Skeletal muscle satellite cell (primary cell): ENCODE measurements at regions not wholly inside any gene's neighbourhood (a gene's known extent, or its start where the extent isn't known, plus 50 kb on each side); places are given as distances from the start of the nearest gene placed in this dataset.

ENCODE experiments used
- H3K27me3 ChIP-seq: 2 replicates; pipeline ENCODE4 v1.7.0; 2013; ENCODE audit warnings: low read length; ENCODE audit not compliant: control insufficient read depth, insufficient read depth
- H3K36me3 ChIP-seq: 2 replicates; pipeline ENCODE4 v1.7.0; 2013; ENCODE audit warnings: mild to moderate bottlenecking, control low read depth, low read length; ENCODE audit not compliant: insufficient read depth
- H3K4me1 ChIP-seq: 2 replicates; pipeline ENCODE4 v1.7.0; 2013; ENCODE audit warnings: low read length; ENCODE audit not compliant: control insufficient read depth, insufficient read depth
- H3K4me2 ChIP-seq: 2 replicates; pipeline ENCODE4 v1.7.0; 2013; ENCODE audit warnings: mild to moderate bottlenecking, low read length
- H3K4me3 ChIP-seq: 2 replicates; pipeline ENCODE4 v1.7.0; 2013; ENCODE audit warnings: low read length
- H3K9ac ChIP-seq: 2 replicates; pipeline ENCODE4 v1.7.0; 2013; ENCODE audit warnings: mild to moderate bottlenecking, low read depth, low read length, moderate library complexity
- H3K9me3 ChIP-seq: replicated peaks from 2 replicates; pipeline ENCODE4 v1.7.0; 2013; ENCODE audit warnings: mild to moderate bottlenecking, control low read depth, low read length

- Histone ChIP-seq H3K36me3 (no peaks in the 10 kb centered on the region), H3K27me3 (no peaks in the 10 kb centered on the region), H3K9ac (peak overlapping the region; percentile 58), H3K4me1 (peaks cover 44% of the 10 kb centered on the region), H3K9me3 (no peaks in the 10 kb centered on the region), H3K4me2 (peak overlapping the region; percentile 47), H3K4me3 (peak overlapping the region; percentile 5)
These were observed 449.5 kb downstream of the BCAT1 start for GRCh38 chr12:24499151-24500146.

GRCh38 chr12:24496755-24497154 lies 452.1 kb downstream of the BCAT1 start:
- Histone ChIP-seq H3K36me3 (no peaks in the 10 kb centered on the region), H3K4me3 (no peak overlapping the region), H3K9me3 (no peaks in the 10 kb centered on the region), H3K4me1 (peaks cover 44% of the 10 kb centered on the region), H3K4me2 (peak overlapping the region; percentile 53), H3K9ac (no peak overlapping the region), H3K27me3 (no peaks in the 10 kb centered on the region)

- no peak overlapping the region for H3K4me3 ChIP-seq
- H3K9ac ChIP-seq, result no peak overlapping the region
- peaks cover 28% of the 10 kb centered on the region for H3K4me1 ChIP-seq
- H3K36me3 ChIP-seq, result no peaks in the 10 kb centered on the region
- no peaks in the 10 kb centered on the region for H3K27me3 ChIP-seq
- no peaks in the 10 kb centered on the region for H3K9me3 ChIP-seq
- no peak overlapping the region for H3K4me2 ChIP-seq
These were observed 454.5 kb downstream of the BCAT1 start for GRCh38 chr12:24494401-24494800.

GRCh38 chr12:24491968-24492367 lies 456.9 kb downstream of the BCAT1 start:
- no peak overlapping the region for H3K9ac ChIP-seq
- H3K9me3 ChIP-seq, result no peaks in the 10 kb centered on the region
- no peak overlapping the region for H3K4me2 ChIP-seq
- peaks cover 26% of the 10 kb centered on the region for H3K4me1 ChIP-seq
- H3K4me3 ChIP-seq, result no peak overlapping the region
- no peaks in the 10 kb centered on the region for H3K27me3 ChIP-seq
- H3K36me3 ChIP-seq, result no peaks in the 10 kb centered on the region

- H3K27me3 ChIP-seq, result no peaks in the 10 kb centered on the region
- H3K4me2 ChIP-seq, result no peak overlapping the region
- no peak overlapping the region for H3K9ac ChIP-seq
- peaks cover 16% of the 10 kb centered on the region for H3K4me1 ChIP-seq
- H3K4me3 ChIP-seq, result no peak overlapping the region
- no peaks in the 10 kb centered on the region for H3K9me3 ChIP-seq
- no peaks in the 10 kb centered on the region for H3K36me3 ChIP-seq
These were observed 459.0 kb downstream of the BCAT1 start for GRCh38 chr12:24489939-24490338.

- Histone ChIP-seq H3K9ac (no peak overlapping the region), H3K27me3 (no peaks in the 10 kb centered on the region), H3K4me3 (no peak overlapping the region), H3K36me3 (no peaks in the 10 kb centered on the region), H3K9me3 (no peaks in the 10 kb centered on the region), H3K4me2 (no peak overlapping the region), H3K4me1 (peaks cover 16% of the 10 kb centered on the region)
These were observed 459.8 kb downstream of the BCAT1 start for GRCh38 chr12:24488906-24489619.

- Histone ChIP-seq H3K27me3 (no peaks in the 10 kb centered on the region), H3K4me2 (peak overlapping the region; percentile 59), H3K9me3 (no peaks in the 10 kb centered on the region), H3K36me3 (no peaks in the 10 kb centered on the region), H3K4me3 (no peak overlapping the region), H3K4me1 (peaks cover 21% of the 10 kb centered on the region), H3K9ac (peak overlapping the region; percentile 46)
These were observed 460.8 kb downstream of the BCAT1 start for GRCh38 chr12:24488091-24488596.

- H3K4me2 ChIP-seq, result peak overlapping the region; percentile 59
- H3K4me1 ChIP-seq, result peaks cover 26% of the 10 kb centered on the region
- H3K9me3 ChIP-seq, result no peaks in the 10 kb centered on the region
- peak overlapping the region; percentile 46 for H3K9ac ChIP-seq
- no peak overlapping the region for H3K4me3 ChIP-seq
- H3K27me3 ChIP-seq, result no peaks in the 10 kb centered on the region
- H3K36me3 ChIP-seq, result no peaks in the 10 kb centered on the region
These were observed 461.3 kb downstream of the BCAT1 start for GRCh38 chr12:24487606-24488005.

GRCh38 chr12:24483732-24484131 lies 465.2 kb downstream of the BCAT1 start:
- Histone ChIP-seq H3K4me3 (no peak overlapping the region), H3K27me3 (no peaks in the 10 kb centered on the region), H3K4me1 (peaks cover 35% of the 10 kb centered on the region), H3K9me3 (no peaks in the 10 kb centered on the region), H3K9ac (no peak overlapping the region), H3K36me3 (no peaks in the 10 kb centered on the region), H3K4me2 (no peak overlapping the region)

GRCh38 chr12:24482882-24483604 lies 465.9 kb downstream of the BCAT1 start:
- Histone ChIP-seq H3K4me1 (peaks cover 32% of the 10 kb centered on the region), H3K36me3 (no peaks in the 10 kb centered on the region), H3K4me2 (peak overlapping the region; percentile 7), H3K4me3 (no peak overlapping the region), H3K9ac (no peak overlapping the region), H3K27me3 (no peaks in the 10 kb centered on the region), H3K9me3 (no peaks in the 10 kb centered on the region)

GRCh38 chr12:24482044-24482443 lies 466.9 kb downstream of the BCAT1 start:
- Histone ChIP-seq H3K9ac (no peak overlapping the region), H3K9me3 (no peaks in the 10 kb centered on the region), H3K4me2 (no peak overlapping the region), H3K27me3 (no peaks in the 10 kb centered on the region), H3K36me3 (no peaks in the 10 kb centered on the region), H3K4me1 (peaks cover 22% of the 10 kb centered on the region), H3K4me3 (no peak overlapping the region)
